ENCODE measurements at regions not wholly inside any gene's neighbourhood (a gene's known extent, or its start where the extent isn't known, plus 50 kb on each side); places are given as distances from the start of the nearest gene placed in this dataset.
"Not testable (repeated sequence)": the region's sequence is repeated elsewhere in the genome, so short reads cannot be mapped to it uniquely, and the experiment has no call there.

DNA sequence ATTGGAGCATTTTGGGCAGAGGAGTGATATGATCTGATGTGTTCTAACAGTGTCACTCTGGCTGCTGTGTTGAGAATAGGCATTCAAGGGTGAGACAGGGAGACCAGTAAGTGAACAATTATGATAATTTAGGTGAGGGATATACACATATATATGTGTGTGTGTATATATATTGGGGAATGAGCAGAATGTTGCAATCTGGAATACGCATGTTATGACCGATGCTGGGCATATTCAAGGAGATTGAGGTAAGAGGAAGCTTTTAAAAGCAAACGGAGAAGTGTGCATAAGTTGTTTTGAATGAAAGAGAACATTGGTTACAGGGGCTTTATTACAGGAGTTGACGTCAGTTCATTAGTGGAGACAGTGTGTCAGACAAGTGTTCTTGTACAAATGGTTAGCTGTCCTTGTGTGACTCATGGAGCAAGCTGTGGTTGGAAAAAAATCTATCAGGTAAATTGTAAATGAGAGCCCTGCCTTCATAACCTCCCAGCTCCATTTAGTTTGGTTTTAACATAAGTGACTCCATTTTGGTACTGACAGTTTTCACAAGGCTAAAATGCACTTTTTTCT, 442.5 kb upstream of the LCORL start:
- no peak for DNase-seq (ENCODE audit: low read depth in 3 of 3)

DNA sequence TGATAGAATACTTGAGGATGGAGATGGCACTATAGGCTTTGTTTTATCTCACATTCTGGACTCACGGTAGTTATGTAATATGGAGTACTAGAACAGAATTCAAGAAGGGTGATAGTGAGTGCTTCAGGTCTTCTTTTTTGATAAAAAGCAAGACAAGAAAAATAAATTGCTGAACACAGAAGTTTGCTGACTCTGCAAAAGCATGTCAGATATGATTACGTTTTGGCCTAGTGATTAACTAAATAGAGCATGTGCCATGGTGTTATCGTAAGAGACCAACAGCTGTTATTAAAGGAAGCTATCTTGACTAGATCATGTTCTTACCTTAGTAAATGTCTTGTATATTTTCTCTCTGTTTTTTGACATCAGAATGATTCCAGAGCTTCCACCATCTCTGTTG, 436.9 kb upstream of the LCORL start:
- DNase-seq (ENCODE audit: low read depth in 3 of 3) = no peak

DNA sequence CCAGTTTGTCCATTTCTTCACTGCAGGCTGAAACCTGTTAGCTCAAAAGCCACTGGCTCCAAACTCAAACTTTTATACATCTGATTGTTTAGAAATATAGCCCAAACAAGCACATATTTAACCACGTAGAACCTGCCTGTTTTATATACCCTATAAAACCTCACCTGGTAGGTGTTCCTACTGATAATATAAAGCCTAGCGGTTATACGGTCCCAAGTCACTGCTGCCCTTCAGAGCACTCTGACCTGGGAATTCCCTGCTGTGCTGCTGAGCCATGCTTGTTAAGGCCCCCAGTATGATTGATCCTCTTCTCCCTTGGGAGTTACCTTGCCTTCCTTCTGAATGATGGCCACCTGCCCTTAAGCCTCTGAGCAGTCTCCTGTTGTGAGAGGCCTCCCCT, 432.8 kb upstream of the LCORL start:
- DNase-seq (ENCODE audit: low read depth in 3 of 3) = no peak

DNA sequence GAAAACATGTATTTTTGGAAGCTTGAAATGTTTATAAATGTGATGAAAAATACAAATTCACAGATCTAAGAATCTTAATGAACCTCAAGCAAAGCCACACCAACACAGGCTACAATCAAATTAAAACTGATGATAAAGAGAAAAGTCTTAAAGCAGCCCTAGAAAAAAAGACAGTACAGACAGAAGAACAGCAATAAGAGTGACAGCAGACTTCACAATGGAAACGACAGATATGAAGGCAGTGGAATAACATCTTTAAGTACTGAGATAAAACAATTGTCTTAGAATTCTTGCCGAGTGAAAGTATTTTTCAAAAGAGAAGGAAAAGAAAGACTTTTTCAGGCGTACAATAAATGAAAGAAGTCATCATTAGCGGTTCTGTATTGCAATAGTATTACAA, 423.6 kb upstream of the LCORL start:
- DNase-seq (ENCODE audit: low read depth in 3 of 3) = no peak

DNA sequence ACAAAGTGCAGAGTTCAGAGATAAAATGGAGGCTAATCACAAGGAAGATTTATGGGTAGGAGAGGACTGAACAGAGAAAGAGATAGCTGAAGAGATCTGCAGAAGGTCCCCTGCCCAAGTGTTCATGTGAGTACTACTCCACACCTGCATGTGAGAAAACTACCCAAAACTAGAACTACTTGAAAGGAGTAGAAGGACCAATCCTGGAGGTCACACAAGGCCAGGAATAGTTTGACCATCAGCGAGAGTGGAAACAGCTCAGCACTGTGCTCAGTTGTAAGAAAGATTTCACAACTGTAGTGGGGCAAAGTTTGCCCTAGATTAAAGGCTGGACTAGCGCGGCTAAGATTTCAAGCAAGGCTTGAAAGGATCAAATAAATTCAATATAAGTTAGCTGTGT, 422.7 kb upstream of the LCORL start:
- no peak for DNase-seq (ENCODE audit: low read depth in 3 of 3)

DNA sequence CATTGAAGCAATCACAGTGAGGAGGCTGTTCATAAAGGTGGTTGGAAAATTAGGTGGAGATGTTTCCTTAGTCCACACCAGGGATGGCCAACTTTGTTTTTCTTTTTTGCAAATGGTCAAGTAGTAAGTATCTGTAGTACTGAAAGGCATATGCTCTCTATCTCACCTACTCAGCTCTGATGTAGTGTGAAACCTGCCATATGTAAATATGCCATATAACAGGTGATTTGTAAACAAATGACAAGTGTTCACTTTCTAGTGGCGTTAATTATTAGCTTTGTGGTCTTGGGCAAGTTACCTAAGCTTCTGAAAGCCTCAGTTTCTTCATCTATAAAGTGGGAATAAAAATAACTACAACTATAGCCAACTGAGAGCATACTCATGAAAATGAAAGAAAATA, 421.4 kb upstream of the LCORL start:
- DNase-seq (ENCODE audit: low read depth in 3 of 3) = no peak

DNA sequence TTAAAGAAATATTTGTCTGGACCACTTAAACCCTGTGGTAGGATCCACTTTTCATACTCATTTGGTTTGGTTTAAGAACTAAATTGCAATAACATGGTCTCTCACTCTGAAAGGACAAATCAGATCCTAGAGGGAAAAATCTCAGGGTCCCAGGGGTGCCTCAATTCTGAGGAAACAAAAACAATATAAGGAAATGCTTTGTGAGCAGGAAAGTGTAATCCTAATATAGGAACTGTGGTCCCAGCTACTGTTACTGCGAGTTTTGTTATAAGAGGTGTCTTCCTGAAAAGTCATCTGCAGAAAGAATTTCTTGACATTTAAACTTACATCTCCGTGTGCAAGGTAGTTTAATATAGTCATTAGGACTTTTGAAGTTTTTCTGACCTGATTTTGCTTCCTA, 420.1 kb upstream of the LCORL start:
- DNase-seq (ENCODE audit: low read depth in 3 of 3) = no peak

DNA sequence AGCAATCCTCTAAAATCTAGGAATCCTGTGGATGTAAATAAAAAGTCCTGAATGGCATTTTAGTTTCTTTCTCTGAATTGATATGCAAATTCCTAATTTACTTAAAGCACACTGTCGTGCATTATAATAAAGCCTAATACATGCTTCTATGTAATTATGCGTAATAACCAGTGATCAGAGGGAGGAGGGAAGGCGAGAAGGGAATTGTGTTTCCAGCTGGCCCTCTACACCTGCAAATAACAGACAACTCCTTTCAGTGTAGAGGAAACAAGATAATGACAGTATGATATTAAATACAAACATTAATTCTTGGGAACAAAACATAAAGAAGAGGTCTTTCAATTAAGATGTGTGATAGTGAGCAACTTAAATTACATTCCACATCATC, 419.6 kb upstream of the LCORL start:
- DNase-seq (ENCODE audit: low read depth in 3 of 3) = no peak

DNA sequence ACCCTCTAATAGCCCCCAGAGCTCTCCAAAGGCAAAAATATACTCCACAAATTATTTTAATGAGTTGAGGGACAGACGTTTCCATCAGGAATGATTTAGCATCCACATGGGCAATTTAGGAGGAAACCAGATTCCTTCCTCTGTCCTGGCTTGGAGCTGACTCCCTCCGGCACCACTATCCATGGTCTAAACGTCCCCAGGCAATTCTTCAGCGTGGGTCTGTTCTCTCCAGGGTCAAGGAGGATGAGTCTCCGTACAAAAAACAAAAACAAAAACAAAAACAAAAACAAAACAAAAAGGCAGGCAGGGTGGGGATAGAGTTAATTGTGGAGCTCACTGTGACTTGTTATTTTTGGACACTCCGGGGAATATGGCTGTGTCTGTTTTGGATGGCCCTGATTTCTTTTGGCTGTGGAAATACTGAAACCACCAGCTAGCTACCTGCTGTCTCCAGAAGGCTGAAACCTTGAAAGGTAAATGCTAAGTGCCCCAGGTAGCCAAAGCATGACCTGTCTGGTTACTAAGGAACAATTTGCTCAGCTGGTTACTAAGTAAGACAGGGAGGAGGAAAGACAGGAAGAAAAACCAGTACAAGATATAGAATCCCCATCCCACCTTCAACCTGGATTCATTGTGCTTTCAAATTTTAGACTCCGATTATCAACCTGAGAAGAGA, 419.1 kb upstream of the LCORL start:
- no peak for DNase-seq (ENCODE audit: low read depth in 3 of 3)

DNA sequence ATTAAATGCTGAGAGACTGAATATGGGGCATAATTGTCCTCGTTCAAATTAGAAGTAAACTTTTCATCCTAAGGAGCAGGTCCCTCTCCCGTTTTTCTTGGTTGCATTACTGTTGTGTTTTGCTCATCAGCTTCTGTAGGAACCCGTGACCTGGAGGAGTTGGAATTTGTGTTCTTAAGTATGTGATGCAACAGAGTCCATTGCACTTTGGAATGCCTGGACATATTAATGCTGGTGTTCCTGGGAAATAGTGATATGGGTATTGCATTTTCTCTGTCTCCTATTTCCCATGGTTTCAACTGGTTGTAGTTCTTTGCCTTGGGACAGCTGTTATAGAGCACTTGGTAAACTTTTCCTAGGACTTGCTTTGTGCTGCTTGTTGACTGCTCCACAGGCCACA, 417.8 kb upstream of the LCORL start:
- DNase-seq (ENCODE audit: low read depth in 3 of 3) = no peak

DNA sequence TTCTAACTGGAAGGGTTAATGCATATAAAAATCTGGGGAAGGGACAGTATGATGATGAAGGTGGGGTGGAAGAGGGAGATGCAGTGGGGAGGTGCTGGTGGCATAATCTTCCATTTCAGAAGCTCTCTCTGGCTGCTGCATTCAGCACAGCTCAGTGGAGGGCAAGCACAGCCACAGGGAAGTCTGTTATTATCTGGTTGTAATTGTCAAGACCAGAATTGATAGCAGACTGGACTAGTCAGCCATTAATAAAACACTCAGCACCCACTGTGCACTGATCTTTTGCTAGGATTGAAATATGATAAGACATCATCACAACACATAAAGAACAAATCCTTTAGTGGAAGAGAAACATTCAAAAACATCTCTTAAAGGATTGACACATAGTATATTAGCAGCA, 414.2 kb upstream of the LCORL start:
- no peak for DNase-seq (ENCODE audit: low read depth in 3 of 3)

DNA sequence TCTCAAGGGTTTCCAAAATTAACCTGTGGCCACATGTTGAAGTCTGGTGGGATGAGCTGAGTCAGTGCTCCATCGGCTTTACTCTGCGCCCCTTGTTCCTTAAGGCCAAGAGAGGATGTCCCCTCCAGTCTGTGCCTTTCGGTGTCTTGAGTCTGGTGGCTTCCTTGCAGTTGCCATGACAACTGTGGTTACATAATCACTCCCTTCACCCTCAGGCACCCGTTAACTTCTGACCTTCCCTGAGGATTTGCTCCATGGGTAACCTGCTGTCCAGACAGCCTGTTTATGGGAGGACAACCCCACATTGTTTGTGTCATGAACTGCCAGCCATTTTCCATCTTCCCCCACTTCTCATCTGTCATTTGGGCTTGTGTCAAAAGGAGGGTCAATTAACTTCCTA, 401.1 kb upstream of the LCORL start:
- DNase-seq (ENCODE audit: low read depth in 3 of 3) = no peak

DNA sequence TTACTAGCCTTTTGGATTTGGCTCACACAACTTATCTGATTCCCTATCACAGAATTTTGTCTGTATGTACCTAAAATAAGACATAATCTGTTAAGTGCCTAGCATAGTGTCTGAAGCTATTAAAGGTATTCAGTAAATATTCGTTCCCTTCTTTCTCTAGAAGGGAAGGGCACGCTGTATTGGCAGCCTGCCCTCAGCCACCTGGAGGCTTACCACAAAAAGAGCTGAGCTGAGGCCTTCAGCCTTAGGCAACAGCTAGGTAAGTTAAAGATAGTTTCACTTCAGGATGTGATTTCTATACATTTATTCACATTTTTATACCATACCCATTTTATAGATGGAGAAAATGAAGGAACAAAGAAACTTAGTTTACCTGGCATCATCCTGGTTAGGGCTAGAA, 400.0 kb upstream of the LCORL start:
- no peak for DNase-seq (ENCODE audit: low read depth in 3 of 3)

DNA sequence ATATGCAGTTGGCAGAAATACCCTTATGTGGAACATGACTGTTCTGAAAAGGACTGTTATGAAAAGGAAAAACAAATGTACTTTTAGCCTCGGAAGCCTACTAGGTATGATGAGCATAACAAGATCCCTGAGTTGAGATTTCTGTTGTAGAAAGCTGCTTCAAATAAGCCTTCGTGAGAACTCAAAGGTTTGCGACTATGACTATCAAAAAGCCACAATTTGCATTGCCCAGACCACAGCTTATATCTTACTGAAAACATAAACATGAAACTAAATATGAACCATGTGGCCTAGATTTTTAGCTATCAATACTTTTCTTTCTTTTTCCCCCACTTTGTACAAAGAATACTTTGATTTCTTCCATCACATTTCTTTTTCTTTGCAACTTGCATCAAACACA, 398.2 kb upstream of the LCORL start:
- DNase-seq (ENCODE audit: low read depth in 3 of 3) = no peak

DNA sequence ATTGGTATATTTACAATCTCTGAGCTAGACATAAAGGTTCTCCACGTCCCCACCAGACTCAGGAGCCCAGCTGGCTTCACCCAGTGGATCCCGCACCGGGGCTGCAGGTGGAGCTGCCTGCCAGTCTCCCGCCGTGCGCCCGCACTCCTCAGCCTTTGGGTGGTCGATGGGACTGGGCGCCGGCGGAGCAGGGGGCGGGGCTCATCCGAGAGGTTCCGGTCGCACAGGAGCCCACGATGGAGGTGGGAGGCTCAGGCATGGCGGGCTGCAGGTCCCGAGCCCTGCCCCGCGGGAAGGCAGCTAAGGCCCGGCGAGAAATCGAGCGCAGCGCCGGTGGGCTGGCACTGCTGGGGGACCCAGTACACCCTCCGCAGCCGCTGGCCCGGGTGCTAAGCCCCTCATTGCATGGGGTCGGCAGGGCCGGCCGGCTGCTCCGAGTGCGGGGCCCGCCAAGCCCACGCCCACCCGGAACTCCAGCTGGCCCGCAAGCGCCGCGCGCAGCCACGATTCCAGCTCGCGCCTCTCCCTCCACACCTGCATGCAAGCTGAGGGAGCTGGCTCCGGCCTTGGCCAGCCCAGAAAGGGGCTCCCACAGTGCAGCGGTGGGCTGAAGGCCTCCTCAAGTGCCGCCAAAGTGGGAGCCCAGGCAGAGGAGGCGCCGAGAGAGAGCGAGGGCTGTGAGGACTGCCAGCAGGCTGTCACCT, 396.8 kb upstream of the LCORL start:
- DNase-seq (ENCODE audit: low read depth in 3 of 3) = not testable (repeated sequence)

DNA sequence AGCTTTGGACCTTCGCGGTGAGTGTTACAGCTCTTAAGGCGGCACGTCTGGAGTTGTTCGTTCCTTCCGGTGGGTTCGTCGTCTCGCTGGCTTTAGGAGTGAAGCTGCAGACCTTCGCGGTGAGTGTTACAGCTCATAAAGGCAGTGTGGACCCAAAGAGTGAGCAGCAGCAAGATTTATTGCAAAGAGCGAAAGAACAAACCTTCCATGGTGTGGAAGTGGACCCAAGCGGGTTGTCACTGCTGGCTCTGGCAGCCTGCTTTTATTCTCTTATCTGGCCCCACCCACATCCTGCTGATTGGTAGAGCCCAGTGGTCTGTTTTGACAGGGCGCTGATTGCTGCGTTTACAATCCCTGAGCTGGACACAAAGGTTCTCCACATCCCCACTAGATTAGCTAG, 396.1 kb upstream of the LCORL start:
- not testable (repeated sequence) for DNase-seq (ENCODE audit: low read depth in 3 of 3)

DNA sequence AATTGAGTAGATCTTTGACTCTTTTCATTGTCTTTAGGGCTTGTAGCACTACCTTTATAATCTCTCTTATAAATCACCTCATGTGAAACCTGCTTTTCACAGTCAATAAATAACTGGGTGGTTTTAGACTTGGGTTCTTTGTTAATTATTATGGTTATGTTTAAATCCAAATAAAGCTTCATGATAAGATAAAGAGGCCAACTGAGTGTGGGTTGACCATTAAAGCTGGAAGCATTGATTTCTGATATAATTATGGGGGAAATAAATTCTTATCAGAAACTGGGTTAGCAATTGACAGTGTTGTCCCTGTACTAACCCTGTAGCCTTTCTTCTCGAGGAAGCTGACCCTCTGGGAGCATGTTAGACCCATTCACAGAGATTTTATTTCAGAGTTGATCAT, 384.7 kb upstream of the LCORL start:
- no peak for DNase-seq (ENCODE audit: low read depth in 3 of 3)

DNA sequence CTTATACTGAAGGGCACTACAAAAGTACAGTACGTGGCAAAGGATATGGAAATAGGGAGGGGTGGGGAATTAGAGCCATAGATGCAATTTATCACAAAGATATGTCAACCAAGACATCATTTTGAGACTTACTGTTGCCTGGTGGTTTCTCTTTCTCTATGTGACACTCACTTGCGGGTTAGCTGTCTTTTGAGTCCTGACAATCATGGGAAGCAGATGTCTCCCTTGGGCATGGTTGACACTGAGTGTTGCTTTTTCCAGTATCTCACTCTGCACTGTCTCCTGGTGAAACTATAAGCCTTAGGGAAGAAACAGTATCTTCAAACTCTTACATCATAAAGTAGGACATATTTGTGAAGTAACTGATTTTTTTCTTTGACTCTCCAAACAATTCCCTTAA, 383.5 kb upstream of the LCORL start:
- DNase-seq (ENCODE audit: low read depth in 3 of 3) = no peak

DNA sequence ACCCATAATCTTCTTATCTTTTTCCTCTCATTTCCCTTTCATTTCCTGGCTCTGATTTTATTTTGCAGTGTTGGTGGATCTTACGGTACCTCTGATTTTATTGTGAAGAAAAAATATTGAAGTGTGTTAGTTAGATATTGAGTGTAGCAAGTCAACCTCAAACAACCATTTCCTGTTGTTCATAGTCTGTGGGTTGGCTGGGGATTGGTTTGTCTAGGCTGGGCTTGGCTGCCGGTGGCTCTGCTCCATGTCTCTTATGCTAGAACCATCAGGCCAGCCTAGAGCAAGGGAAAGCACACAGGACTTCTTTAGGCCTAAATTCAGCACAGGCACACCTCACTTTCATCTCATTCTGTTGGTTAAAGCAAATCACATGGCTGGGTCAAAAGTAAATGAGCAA, 383.1 kb upstream of the LCORL start:
- DNase-seq (ENCODE audit: low read depth in 3 of 3) = no peak

DNA sequence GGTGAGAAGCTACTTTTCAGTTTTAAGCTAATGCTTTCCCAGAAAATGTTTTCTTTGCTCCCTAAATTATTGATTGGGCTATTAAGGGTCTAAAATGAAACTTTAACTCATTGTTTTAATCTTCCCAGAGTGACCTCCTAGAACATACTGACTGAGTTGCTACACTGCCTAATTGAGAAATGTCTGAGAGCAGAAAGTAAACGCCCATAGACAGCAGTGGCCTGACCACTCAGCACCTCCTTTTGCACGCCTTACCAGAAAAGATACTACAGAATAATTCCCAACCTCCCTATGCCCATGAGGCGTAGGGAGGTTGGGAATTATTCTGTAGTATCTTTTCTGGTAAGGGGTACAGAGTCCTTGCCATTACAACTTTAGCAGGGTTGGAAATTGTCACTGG, 381.8 kb upstream of the LCORL start:
- DNase-seq (ENCODE audit: low read depth in 3 of 3) = no peak

DNA sequence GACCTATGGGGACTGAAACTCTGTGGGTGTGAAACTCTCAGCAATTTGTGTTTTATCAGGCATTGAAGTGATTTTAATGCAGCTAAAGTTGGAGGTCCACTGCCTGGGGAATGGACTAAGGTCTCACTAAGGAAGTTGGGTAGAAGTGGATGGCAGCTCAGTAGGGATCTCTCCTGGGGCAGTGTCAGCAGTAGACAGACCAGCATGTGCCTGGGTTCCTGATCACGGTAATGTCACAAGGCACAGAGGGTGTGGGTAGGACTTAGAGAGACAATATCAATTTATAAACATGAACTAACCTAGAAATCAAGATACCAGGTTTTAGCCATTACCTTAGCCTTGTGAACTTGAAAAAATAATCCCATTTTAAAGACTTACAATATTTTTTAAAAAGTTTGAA, 380.3 kb upstream of the LCORL start:
- DNase-seq (ENCODE audit: low read depth in 3 of 3) = no peak

DNA sequence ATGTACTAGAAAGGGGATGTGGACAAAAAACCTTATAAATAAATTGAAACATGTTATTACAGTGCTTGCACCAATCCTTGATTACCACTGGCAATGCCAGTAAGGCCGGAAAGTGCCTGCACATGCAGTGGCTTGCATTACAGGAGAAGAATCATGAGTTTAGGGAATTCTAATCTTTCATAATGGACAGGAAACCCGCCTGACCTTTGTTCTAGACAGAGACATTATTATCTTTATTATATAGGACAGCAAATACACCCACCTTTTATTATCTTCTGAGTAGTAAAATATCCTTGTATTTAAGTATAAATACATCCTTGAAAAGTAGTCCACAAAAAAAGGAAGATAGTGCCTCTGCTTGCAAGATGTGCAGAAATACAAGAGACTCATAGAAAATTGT, 379.9 kb upstream of the LCORL start:
- DNase-seq (ENCODE audit: low read depth in 3 of 3) = no peak

DNA sequence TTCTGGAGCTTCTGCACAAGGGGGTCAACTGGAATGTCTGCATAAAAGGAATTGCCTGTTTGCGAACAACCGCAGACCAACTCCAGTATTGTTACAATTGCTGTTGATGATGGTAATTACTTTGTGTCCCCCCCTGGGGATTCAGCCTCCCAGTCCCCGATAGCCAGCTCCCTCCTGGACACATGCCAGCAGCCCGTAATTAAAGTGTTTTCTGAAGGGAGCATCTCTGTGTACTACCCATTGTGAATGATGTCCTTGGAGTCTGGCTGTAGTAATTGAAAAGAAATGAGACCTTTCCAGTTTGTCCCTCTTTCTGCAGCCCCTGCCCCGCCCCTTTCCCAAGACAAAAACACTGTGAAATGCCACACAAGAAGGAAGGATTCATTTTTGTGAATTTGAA, 377.1 kb upstream of the LCORL start:
- DNase-seq (ENCODE audit: low read depth in 3 of 3) = no peak
